Chondrocyte (in vitro differentiated cells): ENCODE measurements at regions not wholly inside any gene's neighbourhood (a gene's known extent, or its start where the extent isn't known, plus 50 kb on each side); places are given as distances from the start of the nearest gene placed in this dataset.

Experiments
- DNase-seq: peaks from one replicate; pipeline ENCODE4 v3.0.0; 2021; ENCODE audit warnings: mixed read lengths, low spot score
- H3K27ac Mint-ChIP-seq: one replicate; pipeline ENCODE4 v1.8.0; 2021; ENCODE audit warnings: mild to moderate bottlenecking, moderate library complexity, mixed read lengths; ENCODE audit not compliant: unreplicated experiment
- H3K27me3 Mint-ChIP-seq: 2 replicates; pipeline ENCODE4 v1.8.0; 2021; ENCODE audit warnings: low read depth, mixed read lengths
- H3K36me3 Mint-ChIP-seq: 2 replicates; pipeline ENCODE4 v1.8.0; 2021; ENCODE audit warnings: low read depth, mixed read lengths
- H3K4me1 Mint-ChIP-seq: 2 replicates; pipeline ENCODE4 v1.8.0; 2021; ENCODE audit warnings: low read depth, mild to moderate bottlenecking, mixed read lengths
- H3K4me3 Mint-ChIP-seq: one replicate; pipeline ENCODE4 v1.8.0; 2021; ENCODE audit warnings: mild to moderate bottlenecking, moderate library complexity, mixed read lengths; ENCODE audit not compliant: unreplicated experiment
- H3K9me3 Mint-ChIP-seq: 2 replicates; pipeline ENCODE4 v1.8.0; 2021; ENCODE audit warnings: low read depth, mixed read lengths
- CTCF ChIP-seq: fragments of 200-600 bp; sonication (generic); IDR thresholded peaks from 2 replicates; pipeline ENCODE4 v1.5.0; 2021; ENCODE audit warnings: antibody characterized with exemption, mild to moderate bottlenecking, moderate library complexity

GRCh38 chr4:62377700-62378099 lies 1177.6 kb downstream of the ADGRL3 start:
- peaks cover 9% of the 10 kb centered on the region for H3K27me3 Mint-ChIP-seq
- no peak overlapping the region for H3K27ac Mint-ChIP-seq
- no peaks in the 10 kb centered on the region for H3K36me3 Mint-ChIP-seq
- no peaks in the 10 kb centered on the region for H3K4me1 Mint-ChIP-seq
- H3K4me3 Mint-ChIP-seq: no peak overlapping the region
- TF ChIP-seq CTCF: no peak
- H3K9me3 Mint-ChIP-seq: peaks cover 2% of the 10 kb centered on the region
- DNase-seq: no peak

GRCh38 chr4:62377245-62377644 lies 1177.1 kb downstream of the ADGRL3 start:
- Mint-ChIP-seq H3K36me3 (no peaks in the 10 kb centered on the region), H3K27ac (no peak overlapping the region)

GRCh38 chr4:62366939-62367338 lies 1166.8 kb downstream of the ADGRL3 start:
- no peak overlapping the region for H3K4me3 Mint-ChIP-seq
- no peaks in the 10 kb centered on the region for H3K36me3 Mint-ChIP-seq
- H3K9me3 Mint-ChIP-seq: no peaks in the 10 kb centered on the region
- no peaks in the 10 kb centered on the region for H3K4me1 Mint-ChIP-seq
- H3K27ac Mint-ChIP-seq: no peak overlapping the region
- no peak for DNase-seq
- TF ChIP-seq CTCF: no peak
- H3K27me3 Mint-ChIP-seq: peaks cover 3% of the 10 kb centered on the region

More at GRCh38 chr4:62377245-62377644, 1177.1 kb downstream of the ADGRL3 start:
- H3K9me3 Mint-ChIP-seq: peaks cover 2% of the 10 kb centered on the region
- no peak for TF ChIP-seq CTCF
- H3K27me3 Mint-ChIP-seq: peaks cover 9% of the 10 kb centered on the region
- no peaks in the 10 kb centered on the region for H3K4me1 Mint-ChIP-seq
- no peak overlapping the region for H3K4me3 Mint-ChIP-seq
- no peak for DNase-seq

- no peak for DNase-seq
- no peak overlapping the region for H3K4me3 Mint-ChIP-seq
- no peaks in the 10 kb centered on the region for H3K36me3 Mint-ChIP-seq
- H3K27me3 Mint-ChIP-seq: peaks cover 2% of the 10 kb centered on the region
- no peaks in the 10 kb centered on the region for H3K9me3 Mint-ChIP-seq
- no peak for TF ChIP-seq CTCF
- H3K4me1 Mint-ChIP-seq: no peaks in the 10 kb centered on the region
- H3K27ac Mint-ChIP-seq: no peak overlapping the region
Measured at GRCh38 chr4:62360156-62360545, 1160.0 kb downstream of the ADGRL3 start.

- H3K9me3 Mint-ChIP-seq: no peaks in the 10 kb centered on the region
- no peak for DNase-seq
- no peaks in the 10 kb centered on the region for H3K4me1 Mint-ChIP-seq
- H3K4me3 Mint-ChIP-seq: no peak overlapping the region
- H3K27me3 Mint-ChIP-seq: no peaks in the 10 kb centered on the region
- no peaks in the 10 kb centered on the region for H3K36me3 Mint-ChIP-seq
- no peak for TF ChIP-seq CTCF
- H3K27ac Mint-ChIP-seq: no peak overlapping the region
Measured at GRCh38 chr4:62359441-62360155, 1159.5 kb downstream of the ADGRL3 start.
